Tibial artery (tissue), 4 donors: ENCODE measurements at regions not wholly inside any gene's neighbourhood (a gene's known extent, or its start where the extent isn't known, plus 50 kb on each side); places are given as distances from the start of the nearest gene placed in this dataset.

Experiments used
- DNase-seq, 2 donors: peaks; one replicate each; pipeline ENCODE4 v3.0.0-alpha.2; 2019
- H3K27ac ChIP-seq, 2 donors: fragments of 200-600 bp; sonication (generic) in 1 of 2; 1 replicate in 1 of 2; 2 replicates in 1 of 2; pipeline ENCODE4 v1.5.1; 2018 to 2019; ENCODE audit warnings: mild to moderate bottlenecking in 1 of 2
- H3K27me3 ChIP-seq, 2 donors: fragments of 200-600 bp; sonication (generic) in 1 of 2; one replicate each; pipeline versions ENCODE4 v1.5.1 to v1.6.0; 2016 to 2019
- H3K36me3 ChIP-seq, 3 donors: fragments of 200-600 bp; sonication (generic) in 2 of 3; one replicate each; pipeline ENCODE4 v1.5.1; 2016 to 2019; ENCODE audit warnings: mild to moderate bottlenecking in 2 of 3
- H3K4me1 ChIP-seq, 4 donors: fragments of 200-600 bp; sonication (generic) in 2 of 4; 1 replicate in 3 of 4; 2 replicates in 1 of 4; pipeline ENCODE4 v1.5.1; 2016 to 2019
- H3K4me3 ChIP-seq, 2 donors: fragments of 200-600 bp; sonication (generic) in 1 of 2; 1 replicate in 1 of 2; 2 replicates in 1 of 2; pipeline ENCODE4 v1.5.1; 2018 to 2019; ENCODE audit warnings: mild to moderate bottlenecking in 2 of 2
- H3K9me3 ChIP-seq, 3 donors: fragments of 200-600 bp; sonication (generic) in 1 of 3; one replicate each; pipeline ENCODE4 v1.5.1; 2016 to 2019
- intact Hi-C: fragments of 100-400 bp; cut with DNase I; formaldehyde crosslinking; loops from one replicate; pipeline ENCODE4 v1.15.0; 2023; ENCODE audit warnings: low total_unique reads
- TF ChIP-seq, protein P1 (sequence below), 2 experiments: fragments of 200-600 bp in 1 of 2; fragments of 450-650 bp in 1 of 2; IDR thresholded peaks; one replicate each; pipeline ENCODE4 v1.5.1; 2017 to 2019; ENCODE audit warnings: antibody characterized with exemption in 2 of 2, mild to moderate bottlenecking in 1 of 2, moderate library complexity in 1 of 2

DNA sequence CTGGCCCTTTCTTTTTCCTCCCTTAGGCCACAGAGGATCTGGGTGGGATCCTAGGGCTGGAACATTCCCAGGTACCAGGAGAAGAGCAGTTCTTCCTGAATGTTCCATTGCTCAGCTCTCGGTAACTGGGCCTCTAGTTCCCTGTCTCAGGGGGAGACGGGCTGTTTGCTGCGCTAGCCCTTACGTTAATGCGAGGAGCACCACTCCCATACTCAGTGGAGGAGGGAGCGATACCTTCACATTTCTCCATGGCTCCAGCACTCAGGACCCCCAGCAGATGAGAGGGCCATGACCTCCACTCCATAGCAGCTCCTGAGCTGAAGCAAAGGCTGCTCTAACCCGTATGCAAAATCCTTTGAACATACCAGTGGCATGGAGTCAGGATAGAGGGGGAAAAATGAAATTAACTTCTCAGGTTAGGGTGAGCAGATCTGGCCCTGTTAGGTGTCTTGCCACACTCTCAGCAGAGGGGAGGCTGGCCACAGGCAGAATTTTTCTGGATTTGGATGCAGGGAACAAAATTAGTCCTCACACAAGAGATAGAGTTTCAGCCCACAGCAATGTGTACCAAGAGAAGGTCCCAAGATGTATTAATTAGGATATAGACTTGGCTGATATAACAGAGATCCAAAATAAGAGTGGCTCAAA is 206.7 kb downstream of the ZFP36L2 start:
- TF ChIP-seq, protein P1, sequence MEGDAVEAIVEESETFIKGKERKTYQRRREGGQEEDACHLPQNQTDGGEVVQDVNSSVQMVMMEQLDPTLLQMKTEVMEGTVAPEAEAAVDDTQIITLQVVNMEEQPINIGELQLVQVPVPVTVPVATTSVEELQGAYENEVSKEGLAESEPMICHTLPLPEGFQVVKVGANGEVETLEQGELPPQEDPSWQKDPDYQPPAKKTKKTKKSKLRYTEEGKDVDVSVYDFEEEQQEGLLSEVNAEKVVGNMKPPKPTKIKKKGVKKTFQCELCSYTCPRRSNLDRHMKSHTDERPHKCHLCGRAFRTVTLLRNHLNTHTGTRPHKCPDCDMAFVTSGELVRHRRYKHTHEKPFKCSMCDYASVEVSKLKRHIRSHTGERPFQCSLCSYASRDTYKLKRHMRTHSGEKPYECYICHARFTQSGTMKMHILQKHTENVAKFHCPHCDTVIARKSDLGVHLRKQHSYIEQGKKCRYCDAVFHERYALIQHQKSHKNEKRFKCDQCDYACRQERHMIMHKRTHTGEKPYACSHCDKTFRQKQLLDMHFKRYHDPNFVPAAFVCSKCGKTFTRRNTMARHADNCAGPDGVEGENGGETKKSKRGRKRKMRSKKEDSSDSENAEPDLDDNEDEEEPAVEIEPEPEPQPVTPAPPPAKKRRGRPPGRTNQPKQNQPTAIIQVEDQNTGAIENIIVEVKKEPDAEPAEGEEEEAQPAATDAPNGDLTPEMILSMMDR (IDR thresholded peaks at IDR 0.05): no peak
- no peak overlapping the region for H3K27ac ChIP-seq

DNA sequence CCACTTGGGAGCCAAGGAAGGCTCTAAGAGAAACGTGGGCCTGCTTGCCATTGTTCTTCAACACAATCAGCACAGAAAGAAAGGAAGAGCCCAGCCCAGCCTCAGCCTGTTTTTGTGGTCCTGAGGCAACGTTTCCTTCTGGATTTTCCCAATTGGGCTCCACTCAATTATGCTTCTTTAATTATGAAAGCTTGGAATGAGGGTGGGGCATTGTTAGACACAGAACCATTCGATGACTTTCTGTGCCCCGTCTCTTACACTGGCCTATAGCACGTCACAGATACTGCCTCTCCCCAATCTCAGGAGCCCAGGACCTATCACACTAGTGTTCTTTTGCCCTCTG is 207.4 kb downstream of the ZFP36L2 start:
- peaks cover 0 to 5% (median 0%) of the 10 kb centered on the region in 3 donors for H3K9me3 ChIP-seq

More for the DNA sequence above, 206.7 kb downstream of the ZFP36L2 start:
- no peak overlapping the region for H3K4me3 ChIP-seq
- peaks cover 0 to 5% (median 0%) of the 10 kb centered on the region in 3 donors for H3K9me3 ChIP-seq
- peaks cover 0 to 16% (median 3%) of the 10 kb centered on the region in 4 donors for H3K4me1 ChIP-seq
- H3K36me3 ChIP-seq: no peaks in the 10 kb centered on the region
- intact Hi-C loops: loop anchor here (5.0 to 10.0 kb wide), 2 partner anchors 45 to 208 kb away; partner anchors contain the start of gene ZFP36L2
- DNase-seq: peak in 1 of 2 donors; percentile 23
- H3K27me3 ChIP-seq: no peaks in the 10 kb centered on the region

DNA sequence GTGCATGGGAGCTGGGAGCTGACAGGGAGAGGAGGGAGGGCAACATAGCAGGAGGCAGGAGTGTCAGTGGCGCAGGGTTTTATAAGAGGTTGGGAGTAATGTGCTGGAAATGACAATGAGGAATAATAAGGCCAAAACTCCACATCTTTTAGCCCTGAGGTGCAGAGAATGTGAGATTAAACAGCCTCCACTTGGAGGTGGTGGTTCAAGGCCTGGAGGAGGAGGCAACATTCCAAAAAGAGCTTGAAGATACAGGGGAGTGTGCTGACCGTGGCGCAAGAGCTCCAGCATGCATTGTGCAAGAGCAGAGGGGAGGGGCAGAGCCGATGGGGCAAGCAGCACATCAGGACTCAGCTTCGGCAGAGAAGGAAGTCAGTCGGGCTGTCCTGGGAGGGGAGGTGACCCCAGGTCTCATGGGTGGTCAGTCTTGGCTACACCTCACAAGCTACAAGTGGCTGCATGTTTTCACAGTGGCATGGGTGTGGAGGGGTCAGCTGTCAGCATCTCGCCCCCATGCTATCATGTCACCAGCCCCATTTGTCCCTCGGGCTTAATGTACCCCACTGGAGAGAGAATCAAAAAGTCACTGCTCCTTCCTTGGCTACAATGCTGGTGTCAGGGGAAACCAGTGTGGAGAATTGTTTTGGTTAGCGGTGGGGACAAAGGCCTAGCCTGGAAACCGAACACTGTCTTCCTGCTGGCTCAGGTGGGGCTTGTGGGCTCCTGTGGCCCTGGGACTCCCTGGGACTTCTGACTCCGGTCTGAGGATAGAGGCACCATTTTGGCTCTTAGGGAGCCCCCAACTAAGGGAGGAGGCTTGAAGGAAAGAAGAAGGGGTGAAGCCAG is 208.0 kb downstream of the ZFP36L2 start:
- TF ChIP-seq, protein P1 (IDR thresholded peaks at IDR 0.05): no peak
- peak; percentile 90 to 93 for DNase-seq
- H3K27ac ChIP-seq: no peak overlapping the region

More for the DNA sequence above, 207.4 kb downstream of the ZFP36L2 start:
- Histone ChIP-seq H3K4me1 (peaks cover 0 to 10% (median 0%) of the 10 kb centered on the region in 4 donors), H3K4me3 (no peak overlapping the region), H3K27me3 (no peaks in the 10 kb centered on the region), H3K27ac (no peak overlapping the region), H3K36me3 (no peaks in the 10 kb centered on the region)
- TF ChIP-seq, protein P1 (IDR thresholded peaks at IDR 0.05): no peak
- peak in 1 of 2 donors; percentile 34 for DNase-seq
- intact Hi-C loops: no loop called here

DNA sequence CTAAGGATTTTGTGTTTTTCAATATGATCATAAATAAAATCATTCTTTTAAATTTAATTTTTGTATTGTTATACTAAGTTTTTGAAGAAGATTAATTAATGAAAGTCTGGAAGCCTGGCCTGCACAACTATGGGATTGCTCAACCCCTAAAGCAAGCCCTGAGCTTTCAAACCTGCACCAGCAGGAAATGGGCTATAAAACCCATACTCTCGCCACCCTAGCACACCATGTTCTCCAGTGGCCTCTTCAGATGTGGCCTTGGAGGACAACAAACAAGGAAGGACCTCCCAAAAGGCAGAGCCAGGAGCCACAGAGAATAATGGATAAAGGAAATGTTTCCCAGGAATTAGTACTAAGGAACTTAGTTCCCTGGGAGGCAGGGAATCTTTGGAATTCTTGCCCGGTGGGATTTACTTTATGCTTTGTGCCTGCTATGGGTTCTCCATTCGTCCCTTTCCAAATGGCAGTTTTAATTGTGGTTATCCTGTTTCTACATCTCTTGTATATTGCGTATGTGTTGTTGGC is 212.5 kb downstream of the ZFP36L2 start:
- no peak overlapping the region for H3K4me3 ChIP-seq
- TF ChIP-seq, protein P1 (IDR thresholded peaks at IDR 0.05): no peak
- intact Hi-C loops: no loop called here
- H3K27ac ChIP-seq: no peak overlapping the region
- no peaks in the 10 kb centered on the region for H3K9me3 ChIP-seq
- peaks cover 0 to 13% (median 0%) of the 10 kb centered on the region in 4 donors for H3K4me1 ChIP-seq
- H3K27me3 ChIP-seq: no peaks in the 10 kb centered on the region
- DNase-seq: peak in 1 of 2 donors; percentile 12
- H3K36me3 ChIP-seq: no peaks in the 10 kb centered on the region

More for the DNA sequence above, 208.0 kb downstream of the ZFP36L2 start:
- no peaks in the 10 kb centered on the region for H3K27me3 ChIP-seq
- H3K4me1 ChIP-seq: peaks cover 0 to 10% (median 0%) of the 10 kb centered on the region in 4 donors
- H3K9me3 ChIP-seq: peaks cover 0 to 5% (median 0%) of the 10 kb centered on the region in 3 donors
- H3K4me3 ChIP-seq: no peak overlapping the region
- intact Hi-C loops: no loop called here
- no peaks in the 10 kb centered on the region for H3K36me3 ChIP-seq

DNA sequence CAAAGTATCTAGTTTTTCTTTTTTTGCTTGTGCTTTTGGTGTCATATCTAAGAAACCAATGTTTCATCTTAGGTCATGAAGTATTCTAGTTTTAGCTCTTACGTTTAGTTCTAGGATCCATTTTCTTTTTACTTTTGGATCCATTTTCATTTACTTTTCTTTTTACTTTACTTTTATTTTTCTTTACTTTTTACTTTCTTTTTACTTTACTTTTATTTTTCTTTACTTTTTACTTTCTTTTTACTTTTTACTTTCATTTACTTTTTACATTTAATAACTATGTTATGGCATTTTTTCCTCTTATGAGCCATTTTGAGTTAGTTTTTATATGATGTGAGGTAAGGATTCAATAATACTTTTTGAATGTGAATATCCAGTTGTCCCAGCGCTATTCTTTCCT is 213.4 kb downstream of the ZFP36L2 start:
- Histone ChIP-seq H3K27ac (no peak overlapping the region), H3K27me3 (no peaks in the 10 kb centered on the region), H3K4me3 (no peak overlapping the region), H3K9me3 (no peaks in the 10 kb centered on the region), H3K4me1 (peaks cover 0 to 4% (median 0%) of the 10 kb centered on the region in 4 donors), H3K36me3 (no peaks in the 10 kb centered on the region)
- intact Hi-C loops: no loop called here
- TF ChIP-seq, protein P1 (IDR thresholded peaks at IDR 0.05): no peak
- DNase-seq: no peak
